Muscle layer of colon (tissue), 2 donors: ENCODE measurements at regions not wholly inside any gene's neighbourhood (a gene's known extent, or its start where the extent isn't known, plus 50 kb on each side); places are given as distances from the start of the nearest gene placed in this dataset.
"Not testable (repeated sequence)": the region's sequence is repeated elsewhere in the genome, so short reads cannot be mapped to it uniquely, and the experiment has no call there.

Experiments used
- H3K27ac ChIP-seq: one replicate; pipeline ENCODE4 v1.7.0; 2013; ENCODE audit warnings: low read depth, mild to moderate bottlenecking, low read length, moderate library complexity
- H3K27me3 ChIP-seq, 2 donors: one replicate each; pipeline ENCODE4 v1.7.0; 2013; ENCODE audit warnings: low read length in 2 of 2, mild to moderate bottlenecking in 2 of 2; ENCODE audit not compliant: insufficient read depth in 2 of 2, control insufficient read depth in 1 of 2
- H3K36me3 ChIP-seq: one replicate; pipeline ENCODE4 v1.7.0; 2013; ENCODE audit warnings: mild to moderate bottlenecking, low read length; ENCODE audit not compliant: insufficient read depth
- H3K4me1 ChIP-seq: one replicate; pipeline ENCODE4 v1.7.0; 2013; ENCODE audit warnings: mild to moderate bottlenecking, low read length; ENCODE audit not compliant: insufficient read depth
- H3K4me3 ChIP-seq, 2 donors: one replicate each; pipeline ENCODE4 v1.7.0; 2013; ENCODE audit warnings: low read length in 2 of 2, low read depth in 1 of 2, mild to moderate bottlenecking in 1 of 2, moderate library complexity in 1 of 2
- H3K9ac ChIP-seq: one replicate; pipeline ENCODE4 v1.7.0; 2013; ENCODE audit warnings: low read length
- H3K9me3 ChIP-seq: one replicate; pipeline ENCODE4 v1.7.0; 2013; ENCODE audit warnings: mild to moderate bottlenecking, low read length
- donor health status: abdominal sarcoma.
- donor health status: Adenocarcinoma of cecum.

DNA sequence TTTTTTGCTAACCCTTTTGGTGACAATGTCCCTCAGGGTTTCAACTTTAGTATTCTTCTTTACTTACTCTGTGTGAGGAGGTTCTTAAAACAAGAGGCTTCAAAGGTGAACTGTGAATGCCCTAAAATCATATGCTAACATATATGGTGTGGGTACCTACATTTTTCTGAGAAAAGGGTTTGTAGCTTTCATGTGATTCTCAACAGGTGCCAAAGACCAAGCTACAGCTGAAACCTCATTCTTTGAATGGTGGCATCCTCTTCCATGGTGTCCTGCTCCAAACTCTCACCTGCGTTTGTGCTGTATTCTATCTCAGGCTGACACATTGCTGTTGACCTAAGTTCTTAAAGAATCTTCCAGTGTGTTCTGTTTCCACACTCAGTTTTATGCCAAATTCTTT is 177.3 kb downstream of the PRL start:
- H3K4me3 ChIP-seq = no peak overlapping the region
- H3K27me3 ChIP-seq = no peaks in the 10 kb centered on the region
- H3K36me3 ChIP-seq = no peaks in the 10 kb centered on the region
- H3K4me1 ChIP-seq = no peaks in the 10 kb centered on the region
- H3K27ac ChIP-seq = no peak overlapping the region
- no peak overlapping the region for H3K9ac ChIP-seq
- no peaks in the 10 kb centered on the region for H3K9me3 ChIP-seq

DNA sequence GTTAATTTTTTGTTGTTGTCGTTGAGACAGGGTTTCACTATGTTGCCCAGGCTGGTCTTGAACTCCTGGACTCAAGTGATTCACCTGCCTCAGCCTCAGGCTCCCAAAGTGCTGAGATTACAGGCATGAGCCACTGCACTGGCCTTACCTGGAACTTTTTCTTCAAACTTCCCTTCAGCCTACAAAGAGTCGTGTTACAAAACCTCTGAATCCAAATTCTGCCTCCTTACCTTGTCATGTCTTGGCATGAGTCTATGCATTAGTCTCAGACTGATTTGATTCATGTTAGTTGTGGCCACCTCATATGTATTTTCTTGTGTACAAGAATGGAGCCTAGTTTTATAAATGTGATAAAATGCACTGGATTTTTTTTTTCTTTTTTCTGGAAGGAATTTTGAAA is 172.1 kb downstream of the PRL start:
- Histone ChIP-seq H3K36me3 (no peaks in the 10 kb centered on the region), H3K9me3 (no peaks in the 10 kb centered on the region), H3K4me3 (no peak overlapping the region), H3K27ac (no peak overlapping the region), H3K27me3 (no peaks in the 10 kb centered on the region), H3K4me1 (no peaks in the 10 kb centered on the region), H3K9ac (no peak overlapping the region)

DNA sequence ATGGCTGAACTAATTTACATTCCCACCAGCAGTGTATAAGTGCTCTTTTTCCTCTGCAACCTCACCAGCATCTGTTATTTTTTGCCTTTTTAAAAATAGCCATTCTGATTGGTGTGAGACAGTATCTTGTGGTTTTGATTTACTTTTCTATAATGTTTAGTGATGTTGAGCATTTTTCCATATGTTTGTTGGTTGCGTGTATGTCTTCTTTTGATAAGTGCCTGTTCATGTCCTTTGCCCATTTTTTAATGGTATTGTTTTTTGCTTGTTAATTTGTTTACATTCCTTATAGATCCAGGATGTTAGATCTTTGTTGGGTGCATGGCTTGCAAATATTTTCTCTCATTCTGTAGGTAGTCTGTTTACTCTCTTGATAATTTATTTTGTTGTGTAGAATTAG is 169.9 kb downstream of the PRL start:
- Histone ChIP-seq H3K4me1 (no peaks in the 10 kb centered on the region), H3K9ac (no peak overlapping the region), H3K9me3 (no peaks in the 10 kb centered on the region), H3K27me3 (no peaks in the 10 kb centered on the region), H3K4me3 (no peak overlapping the region), H3K27ac (no peak overlapping the region), H3K36me3 (no peaks in the 10 kb centered on the region)

DNA sequence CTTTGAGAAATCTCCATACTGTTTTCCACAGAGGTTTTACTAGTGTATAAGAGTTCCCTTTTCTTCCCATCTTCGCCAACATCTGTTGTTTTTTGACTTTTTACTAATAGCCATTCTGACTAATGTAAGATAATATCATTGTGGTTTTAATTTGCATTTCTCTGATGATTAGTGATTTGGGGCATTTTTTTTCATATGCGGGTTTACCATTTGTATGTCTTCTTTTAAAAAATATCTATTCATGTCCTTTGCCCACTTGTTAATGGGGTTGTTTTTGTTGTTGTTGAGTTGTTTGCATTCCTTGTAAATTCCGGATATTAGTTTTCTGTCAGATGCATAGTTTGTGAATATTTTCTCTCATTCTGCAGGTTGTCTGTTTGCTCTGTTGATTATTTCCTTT is 167.1 kb downstream of the PRL start:
- H3K27me3 ChIP-seq = no peaks in the 10 kb centered on the region
- no peak overlapping the region for H3K27ac ChIP-seq
- no peak overlapping the region for H3K9ac ChIP-seq
- H3K4me1 ChIP-seq = no peaks in the 10 kb centered on the region
- H3K9me3 ChIP-seq = no peaks in the 10 kb centered on the region
- H3K36me3 ChIP-seq = no peaks in the 10 kb centered on the region
- no peak overlapping the region for H3K4me3 ChIP-seq

DNA sequence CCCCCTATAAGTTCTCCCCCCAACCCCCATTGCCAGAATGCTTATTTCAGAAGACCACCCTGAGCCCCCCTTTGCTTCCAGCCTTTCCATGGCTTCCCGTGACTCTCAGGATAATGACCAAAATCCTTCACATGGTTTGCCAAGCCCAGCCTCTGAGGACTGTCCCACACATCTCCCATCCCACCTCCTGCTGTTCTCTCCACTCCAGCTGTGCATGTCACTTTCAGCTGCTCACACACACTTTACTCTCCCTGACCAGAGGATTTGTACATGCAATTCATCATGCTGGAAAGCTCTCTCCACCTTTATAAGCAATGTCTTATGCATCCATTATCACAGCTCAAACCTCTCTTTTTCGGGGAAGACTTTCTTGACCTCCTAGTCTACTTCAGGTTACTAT is 164.2 kb downstream of the PRL start:
- no peak overlapping the region for H3K27ac ChIP-seq
- no peak overlapping the region for H3K4me3 ChIP-seq
- no peaks in the 10 kb centered on the region for H3K4me1 ChIP-seq
- no peaks in the 10 kb centered on the region for H3K27me3 ChIP-seq
- H3K36me3 ChIP-seq = no peaks in the 10 kb centered on the region
- no peaks in the 10 kb centered on the region for H3K9me3 ChIP-seq
- H3K9ac ChIP-seq = no peak overlapping the region

DNA sequence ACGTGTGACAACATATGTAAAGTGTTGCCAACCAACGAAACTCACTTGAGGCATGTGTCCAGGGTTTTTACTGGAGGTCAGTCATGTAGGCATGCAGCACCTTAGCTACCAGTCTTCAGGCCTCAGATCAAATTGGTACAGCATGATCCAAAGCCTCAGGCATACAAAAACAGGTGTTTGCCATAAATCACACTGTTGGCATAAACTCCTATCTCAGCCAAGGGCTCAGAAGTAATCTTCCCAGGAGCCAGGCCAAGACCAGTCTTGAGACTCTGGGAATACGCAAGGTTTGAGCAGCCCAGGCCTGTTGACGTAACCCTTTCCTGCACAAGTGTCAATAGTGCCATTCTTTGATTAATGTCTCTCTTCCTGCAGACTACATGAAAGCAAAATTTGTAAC is 163.5 kb downstream of the PRL start:
- Histone ChIP-seq H3K4me3 (no peak overlapping the region), H3K36me3 (no peaks in the 10 kb centered on the region), H3K27ac (no peak overlapping the region), H3K9ac (no peak overlapping the region), H3K9me3 (no peaks in the 10 kb centered on the region), H3K4me1 (no peaks in the 10 kb centered on the region), H3K27me3 (no peaks in the 10 kb centered on the region)

DNA sequence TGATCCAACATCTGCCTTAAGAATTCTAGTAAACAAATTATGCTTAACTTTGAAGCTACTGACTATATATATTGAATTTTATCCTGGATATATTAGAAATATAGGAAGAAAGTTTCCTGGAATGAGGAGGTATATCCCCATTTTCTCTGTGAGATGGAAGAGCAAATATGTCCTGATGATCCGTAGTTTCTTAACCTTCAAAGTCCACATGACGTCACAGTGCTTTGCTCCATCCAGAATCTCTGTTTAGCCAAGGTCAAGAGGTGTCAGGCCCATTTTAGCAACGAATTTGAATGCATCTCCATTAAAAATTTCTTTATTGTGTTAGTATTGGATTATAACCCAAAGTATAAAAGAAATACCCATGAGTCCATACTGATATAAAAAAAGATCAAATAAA is 162.5 kb downstream of the PRL start:
- H3K36me3 ChIP-seq = no peaks in the 10 kb centered on the region
- H3K9ac ChIP-seq = no peak overlapping the region
- H3K9me3 ChIP-seq = no peaks in the 10 kb centered on the region
- no peaks in the 10 kb centered on the region for H3K4me1 ChIP-seq
- H3K4me3 ChIP-seq = no peak overlapping the region
- no peaks in the 10 kb centered on the region for H3K27me3 ChIP-seq
- no peak overlapping the region for H3K27ac ChIP-seq

DNA sequence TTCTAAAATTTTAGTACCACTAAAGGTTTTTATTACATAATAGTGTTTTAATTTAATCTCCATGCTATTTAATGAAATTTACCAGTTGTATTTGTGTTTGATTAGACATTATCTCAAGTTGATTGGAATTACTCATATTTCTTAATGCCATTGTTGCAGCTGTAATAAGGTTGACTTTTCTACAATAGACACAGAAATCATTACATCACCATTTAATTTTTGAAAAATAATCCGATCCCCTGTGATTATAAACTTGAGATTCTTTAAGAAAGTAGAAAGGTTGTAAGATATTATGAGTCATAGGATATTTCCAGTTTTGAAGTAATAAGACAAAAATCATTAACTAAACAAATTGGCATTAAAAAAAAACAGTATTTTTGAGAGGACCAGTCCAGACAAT is 161.4 kb downstream of the PRL start:
- no peaks in the 10 kb centered on the region for H3K9me3 ChIP-seq
- H3K9ac ChIP-seq = no peak overlapping the region
- H3K27me3 ChIP-seq = no peaks in the 10 kb centered on the region
- no peaks in the 10 kb centered on the region for H3K36me3 ChIP-seq
- no peaks in the 10 kb centered on the region for H3K4me1 ChIP-seq
- H3K27ac ChIP-seq = no peak overlapping the region
- no peak overlapping the region for H3K4me3 ChIP-seq

DNA sequence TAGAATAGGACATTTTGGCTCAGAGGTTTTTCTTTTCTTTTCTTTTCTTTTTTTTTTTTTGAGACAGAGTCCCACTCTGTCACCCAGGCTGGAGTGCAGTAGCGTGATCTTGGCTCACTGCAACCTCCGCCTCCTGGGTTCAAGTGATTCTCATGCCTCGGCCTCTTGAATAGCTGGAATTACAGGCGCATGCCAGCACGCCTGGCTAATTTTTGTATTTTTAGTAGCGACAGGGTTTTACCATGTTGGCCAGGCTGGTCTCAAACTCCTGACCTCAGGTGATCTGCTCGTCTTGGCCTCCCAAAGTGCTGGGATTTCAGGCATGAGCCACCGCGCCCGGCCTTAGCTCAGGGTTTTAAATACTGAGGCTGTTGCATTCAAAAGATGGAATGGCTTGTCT is 156.1 kb downstream of the PRL start:
- not testable (repeated sequence) for H3K36me3 ChIP-seq, H3K4me3 ChIP-seq, H3K27me3 ChIP-seq, H3K9me3 ChIP-seq, H3K9ac ChIP-seq, H3K27ac ChIP-seq
- peaks cover 20% of the 10 kb centered on the region for H3K4me1 ChIP-seq

DNA sequence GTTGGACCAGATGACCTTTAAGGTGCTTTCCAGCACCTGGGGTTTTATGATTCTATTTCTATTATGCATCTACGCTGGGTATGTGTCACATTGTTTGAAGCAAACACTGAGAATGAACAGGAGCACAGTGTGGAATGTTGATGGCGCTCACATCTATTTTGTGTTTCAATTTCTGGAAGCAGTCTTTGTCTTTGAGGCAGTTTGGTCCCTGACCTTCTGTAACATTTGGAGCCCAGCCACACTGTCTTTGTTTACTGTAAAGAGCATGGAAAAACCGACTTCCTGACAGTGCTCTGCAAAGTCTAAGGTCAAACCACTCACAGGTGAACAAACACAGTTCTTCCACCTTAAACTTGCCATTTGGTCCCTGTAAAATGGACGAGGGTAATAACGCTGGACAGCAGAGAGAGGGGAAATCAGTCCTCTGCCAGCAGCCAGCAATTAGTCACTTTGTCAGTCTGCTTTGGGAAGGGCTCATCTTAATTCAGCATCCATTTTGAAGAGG is 155.5 kb downstream of the PRL start:
- Histone ChIP-seq H3K27me3 (no peaks in the 10 kb centered on the region), H3K4me1 (peaks cover 24% of the 10 kb centered on the region), H3K36me3 (no peaks in the 10 kb centered on the region), H3K27ac (no peak overlapping the region), H3K9ac (no peak overlapping the region), H3K4me3 (no peak overlapping the region), H3K9me3 (no peaks in the 10 kb centered on the region)

DNA sequence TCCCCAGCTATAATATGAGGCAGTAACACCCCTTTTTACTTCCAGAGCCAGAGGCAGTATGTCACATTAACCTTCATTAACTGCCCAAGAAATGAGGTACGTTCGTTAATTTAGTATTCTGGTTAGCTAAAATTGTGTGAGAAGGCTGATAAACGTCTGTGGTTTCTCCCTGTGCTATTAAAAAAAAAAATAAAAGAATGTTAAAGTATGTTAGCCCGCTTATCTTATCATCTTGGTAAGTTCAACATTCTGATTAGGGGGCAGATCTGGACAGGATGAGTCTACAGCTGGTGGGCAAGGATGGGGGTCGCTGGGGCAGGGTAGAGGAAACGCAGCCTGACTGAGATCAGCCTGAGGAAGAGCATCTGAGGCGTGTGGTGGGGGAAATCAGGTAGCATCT is 154.0 kb downstream of the PRL start:
- H3K36me3 ChIP-seq = no peaks in the 10 kb centered on the region

DNA sequence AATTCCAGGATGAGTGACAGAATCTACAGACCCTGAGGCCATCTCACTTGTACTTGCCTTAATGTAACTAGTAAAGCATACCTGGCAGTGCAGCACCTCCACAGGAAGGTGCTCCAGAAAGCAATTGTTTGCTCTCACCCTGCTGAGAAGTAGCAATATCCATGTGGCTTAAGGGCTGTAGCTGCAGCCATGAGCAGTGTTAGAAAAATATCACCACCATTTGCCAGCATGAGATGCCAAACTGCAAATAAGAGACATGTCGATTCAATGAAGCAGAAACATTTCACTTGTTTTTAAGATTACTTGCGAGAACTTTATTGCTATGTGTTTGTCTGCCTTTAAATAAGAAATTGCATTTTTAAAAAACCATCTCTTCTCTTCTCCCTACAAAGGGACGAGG is 151.5 kb downstream of the PRL start:
- Histone ChIP-seq H3K4me3 (peak overlapping the region in 1 of 2 donors; percentile 44), H3K9ac (no peak overlapping the region), H3K4me1 (peaks cover 44% of the 10 kb centered on the region), H3K36me3 (no peaks in the 10 kb centered on the region), H3K27me3 (no peaks in the 10 kb centered on the region), H3K27ac (no peak overlapping the region), H3K9me3 (no peaks in the 10 kb centered on the region)

More for the DNA sequence above, 154.0 kb downstream of the PRL start:
- Histone ChIP-seq H3K4me1 (peaks cover 31% of the 10 kb centered on the region), H3K9ac (no peak overlapping the region), H3K27me3 (no peaks in the 10 kb centered on the region), H3K27ac (no peak overlapping the region), H3K4me3 (no peak overlapping the region), H3K9me3 (no peaks in the 10 kb centered on the region)
